NB4 (cell line): ENCODE measurements at regions not wholly inside any gene's neighbourhood (a gene's known extent, or its start where the extent isn't known, plus 50 kb on each side); places are given as distances from the start of the nearest gene placed in this dataset.

Source experiments
- POLR2A ChIP-seq: IDR thresholded peaks from 2 replicates; pipeline ENCODE4 v1.6.1; 2011; ENCODE audit warnings: mild to moderate bottlenecking; ENCODE audit not compliant: insufficient read length; ENCODE audit errors: extremely low read depth
- TF ChIP-seq, protein P1 (sequence below): IDR thresholded peaks from one replicate; pipeline ENCODE4 v1.5.1; 2012; ENCODE audit warnings: low read depth, low read length
- TF ChIP-seq, protein P2 (sequence below): IDR thresholded peaks from 2 replicates; pipeline ENCODE4 v1.6.1; 2011; ENCODE audit warnings: low read depth, low read length

DNA sequence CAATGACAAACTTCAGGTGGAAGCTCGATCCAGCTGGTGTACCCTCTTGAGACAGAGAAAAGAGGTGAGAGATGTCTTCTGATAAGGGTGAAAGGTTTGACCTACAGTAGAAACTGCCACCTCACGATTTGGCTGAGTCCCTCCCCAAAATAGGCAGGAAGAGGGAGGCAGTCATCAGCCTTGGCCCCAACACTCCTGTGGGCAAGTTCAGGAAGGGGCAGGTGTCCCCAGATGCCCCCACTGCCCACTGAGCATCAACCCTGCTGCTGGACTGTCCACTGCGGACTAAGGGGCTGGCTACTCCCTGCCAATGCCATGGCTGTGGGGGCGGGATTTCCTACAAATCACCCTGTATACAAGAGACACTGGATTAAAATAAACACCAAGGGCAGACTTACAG, 441.4 kb downstream of the BUD13 start:
- TF ChIP-seq, protein P1, sequence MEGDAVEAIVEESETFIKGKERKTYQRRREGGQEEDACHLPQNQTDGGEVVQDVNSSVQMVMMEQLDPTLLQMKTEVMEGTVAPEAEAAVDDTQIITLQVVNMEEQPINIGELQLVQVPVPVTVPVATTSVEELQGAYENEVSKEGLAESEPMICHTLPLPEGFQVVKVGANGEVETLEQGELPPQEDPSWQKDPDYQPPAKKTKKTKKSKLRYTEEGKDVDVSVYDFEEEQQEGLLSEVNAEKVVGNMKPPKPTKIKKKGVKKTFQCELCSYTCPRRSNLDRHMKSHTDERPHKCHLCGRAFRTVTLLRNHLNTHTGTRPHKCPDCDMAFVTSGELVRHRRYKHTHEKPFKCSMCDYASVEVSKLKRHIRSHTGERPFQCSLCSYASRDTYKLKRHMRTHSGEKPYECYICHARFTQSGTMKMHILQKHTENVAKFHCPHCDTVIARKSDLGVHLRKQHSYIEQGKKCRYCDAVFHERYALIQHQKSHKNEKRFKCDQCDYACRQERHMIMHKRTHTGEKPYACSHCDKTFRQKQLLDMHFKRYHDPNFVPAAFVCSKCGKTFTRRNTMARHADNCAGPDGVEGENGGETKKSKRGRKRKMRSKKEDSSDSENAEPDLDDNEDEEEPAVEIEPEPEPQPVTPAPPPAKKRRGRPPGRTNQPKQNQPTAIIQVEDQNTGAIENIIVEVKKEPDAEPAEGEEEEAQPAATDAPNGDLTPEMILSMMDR = no peak
- no peak for TF ChIP-seq POLR2A
- TF ChIP-seq, protein P2, sequence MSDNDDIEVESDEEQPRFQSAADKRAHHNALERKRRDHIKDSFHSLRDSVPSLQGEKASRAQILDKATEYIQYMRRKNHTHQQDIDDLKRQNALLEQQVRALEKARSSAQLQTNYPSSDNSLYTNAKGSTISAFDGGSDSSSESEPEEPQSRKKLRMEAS = no peak
